ENCODE measurements at regions not wholly inside any gene's neighbourhood (a gene's known extent, or its start where the extent isn't known, plus 50 kb on each side); places are given as distances from the start of the nearest gene placed in this dataset.

DNA sequence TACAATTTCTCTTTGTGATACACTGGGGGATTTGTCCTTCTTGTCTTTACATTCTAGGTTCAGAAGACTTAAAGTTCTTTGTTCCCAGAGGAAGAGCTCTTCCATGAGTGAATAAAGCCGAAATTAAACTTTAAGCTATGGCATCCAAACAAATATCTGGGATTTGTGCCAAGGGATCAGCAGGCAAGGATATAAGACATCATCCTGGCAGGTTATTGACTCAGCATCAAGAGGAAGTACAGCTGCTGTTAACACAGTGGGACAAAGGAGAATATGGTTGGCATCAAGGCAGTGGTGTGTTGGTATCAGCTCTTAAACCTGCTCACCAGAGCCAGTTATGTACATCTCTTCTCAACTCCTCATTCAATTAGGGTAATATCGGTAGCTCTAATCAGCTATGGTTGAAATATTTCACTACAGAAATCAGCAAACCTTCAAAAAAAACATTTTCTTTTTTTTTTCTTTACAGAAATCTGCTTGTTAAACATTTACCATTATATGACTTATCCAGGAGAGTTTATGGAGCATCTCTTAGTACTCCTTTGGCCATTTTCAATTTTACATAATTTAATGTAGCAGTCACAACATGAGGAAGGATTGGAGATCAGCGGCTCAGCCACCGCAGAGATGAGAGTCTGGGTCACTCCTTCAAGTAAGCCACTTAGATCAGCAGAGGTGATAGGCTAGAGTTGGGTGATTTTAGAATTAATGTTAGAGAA, 1198.6 kb upstream of the EPHA6 start:
- ChIA-PET RAD21 (ENCODE audit: low non-redundant PET in 1 of 2, low total read pairs in 2 of 2, uncharacterized antibody in 2 of 2, unreplicated experiment in 2 of 2) (no interaction called here), POLR2A (no interaction called here), CTCF (no interaction called here)
- no peak overlapping the region for H3K27ac ChIP-seq (ENCODE audit: low read depth, low read length)
- intact Hi-C loops (cut with micrococcal nuclease), result no loop called here
- H3K9ac ChIP-seq (ENCODE audit: low read length), result no peak overlapping the region
- no peak overlapping the region for H3K4me3 ChIP-seq (replicated peaks in 1 of 2; ENCODE audit: low read depth in 1 of 2, low read length in 2 of 2)
- H3K9me3 ChIP-seq (ENCODE audit: control insufficient read depth in 1 of 2, insufficient read depth in 1 of 2, low read depth in 1 of 2, low read length in 2 of 2), result peaks cover 0 to 9% of the 10 kb centered on the region in 2 experiments; a peak in 2 of 4 replicates
- no peaks in the 10 kb centered on the region for H3K79me2 ChIP-seq (ENCODE audit: insufficient read depth, low read length)
- H2AFZ ChIP-seq (ENCODE audit: low read depth, low read length, poor library complexity, severe bottlenecking), result no peak overlapping the region
- H3K36me3 ChIP-seq (ENCODE audit: control insufficient read depth in 1 of 2, insufficient read depth in 2 of 2, low read length in 2 of 2), result no peaks in the 10 kb centered on the region
- H4K20me1 ChIP-seq (ENCODE audit: insufficient read depth), result no peaks in the 10 kb centered on the region
- BruUV-seq (replicated peaks), result no TSS peak
- no peaks in the 10 kb centered on the region for H3K4me1 ChIP-seq (ENCODE audit: control insufficient read depth in 1 of 2, insufficient read depth in 2 of 2, low read length in 2 of 2)
- DNase-seq (ENCODE audit: low read depth, low spot score) (no peak), ATAC-seq (no peak)
- no peak overlapping the region for H3K4me2 ChIP-seq (ENCODE audit: low read length)
- TF ChIP-seq POLR2AphosphoS5 (IDR thresholded peaks at IDR 0.05; ENCODE audit: low read depth, low read length) (no peak), TCF7L2 (IDR thresholded peaks at IDR 0.05; ENCODE audit: borderline replicate concordance, extremely low read depth, insufficient read depth, insufficient read length) (no peak), SRF (IDR thresholded peaks at IDR 0.05; ENCODE audit: low read depth) (no peak)
- H3K9me2 ChIP-seq (ENCODE audit: insufficient read depth), result no peaks in the 10 kb centered on the region
- no peaks in the 10 kb centered on the region for H3K27me3 ChIP-seq (ENCODE audit: insufficient read depth, low read length)

DNA sequence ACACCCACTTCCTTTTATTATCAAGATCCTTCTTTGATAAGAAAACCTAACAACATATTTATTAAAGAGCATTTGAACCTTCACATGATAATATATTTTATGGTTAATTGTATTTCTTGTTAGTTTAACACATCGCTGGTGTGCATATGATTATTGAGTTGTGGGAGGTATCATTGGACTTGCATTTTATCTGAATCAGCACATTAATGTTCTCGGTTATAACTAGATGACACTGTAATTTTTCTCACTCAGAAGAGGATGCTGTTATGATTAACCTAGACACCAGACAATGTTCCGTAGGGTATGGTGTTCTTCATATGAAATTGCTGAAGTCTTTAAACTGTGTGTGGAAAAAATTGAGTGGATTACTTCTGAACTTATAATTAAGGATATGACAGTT, 1188.3 kb upstream of the EPHA6 start:
- no TSS peak for BruUV-seq (replicated peaks)
- RAD21 ChIA-PET (ENCODE audit: low non-redundant PET in 1 of 2, low total read pairs in 2 of 2, uncharacterized antibody in 2 of 2, unreplicated experiment in 2 of 2), result no interaction called here
- POLR2A ChIA-PET, result no interaction called here
- no peak overlapping the region for H3K4me2 ChIP-seq (ENCODE audit: low read length)
- TF ChIP-seq, protein P1, sequence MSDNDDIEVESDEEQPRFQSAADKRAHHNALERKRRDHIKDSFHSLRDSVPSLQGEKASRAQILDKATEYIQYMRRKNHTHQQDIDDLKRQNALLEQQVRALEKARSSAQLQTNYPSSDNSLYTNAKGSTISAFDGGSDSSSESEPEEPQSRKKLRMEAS (IDR thresholded peaks at IDR 0.05), result no peak
- TF ChIP-seq, protein P2, sequence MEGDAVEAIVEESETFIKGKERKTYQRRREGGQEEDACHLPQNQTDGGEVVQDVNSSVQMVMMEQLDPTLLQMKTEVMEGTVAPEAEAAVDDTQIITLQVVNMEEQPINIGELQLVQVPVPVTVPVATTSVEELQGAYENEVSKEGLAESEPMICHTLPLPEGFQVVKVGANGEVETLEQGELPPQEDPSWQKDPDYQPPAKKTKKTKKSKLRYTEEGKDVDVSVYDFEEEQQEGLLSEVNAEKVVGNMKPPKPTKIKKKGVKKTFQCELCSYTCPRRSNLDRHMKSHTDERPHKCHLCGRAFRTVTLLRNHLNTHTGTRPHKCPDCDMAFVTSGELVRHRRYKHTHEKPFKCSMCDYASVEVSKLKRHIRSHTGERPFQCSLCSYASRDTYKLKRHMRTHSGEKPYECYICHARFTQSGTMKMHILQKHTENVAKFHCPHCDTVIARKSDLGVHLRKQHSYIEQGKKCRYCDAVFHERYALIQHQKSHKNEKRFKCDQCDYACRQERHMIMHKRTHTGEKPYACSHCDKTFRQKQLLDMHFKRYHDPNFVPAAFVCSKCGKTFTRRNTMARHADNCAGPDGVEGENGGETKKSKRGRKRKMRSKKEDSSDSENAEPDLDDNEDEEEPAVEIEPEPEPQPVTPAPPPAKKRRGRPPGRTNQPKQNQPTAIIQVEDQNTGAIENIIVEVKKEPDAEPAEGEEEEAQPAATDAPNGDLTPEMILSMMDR (IDR thresholded peaks at IDR 0.05 in 2 of 3, conservative IDR thresholded peaks at IDR 0.05 in 1 of 3; ENCODE audit: borderline replicate concordance in 1 of 3, insufficient read depth in 1 of 3, low read depth in 2 of 3, low read length in 2 of 3), result no peak
- TF ChIP-seq SIN3A (IDR thresholded peaks at IDR 0.05; ENCODE audit: low read depth) (no peak), ZFX (IDR thresholded peaks at IDR 0.05) (no peak), SRF (IDR thresholded peaks at IDR 0.05; ENCODE audit: low read depth) (no peak), RAD21 (IDR thresholded peaks at IDR 0.05; ENCODE audit: low read depth) (no peak), JUND (IDR thresholded peaks at IDR 0.05) (no peak), TCF7L2 (IDR thresholded peaks at IDR 0.05; ENCODE audit: borderline replicate concordance, extremely low read depth, insufficient read depth, insufficient read length) (no peak), FOSL1 (IDR thresholded peaks at IDR 0.05; ENCODE audit: low read depth) (no peak), ELF1 (IDR thresholded peaks at IDR 0.05; ENCODE audit: borderline replicate concordance, low read depth) (no peak), ZNF274 (IDR thresholded peaks at IDR 0.05; ENCODE audit: low read depth, low read length) (no peak), POLR2A (IDR thresholded peaks at IDR 0.05; ENCODE audit: borderline replicate concordance, extremely low read depth, insufficient read depth, insufficient read length) (no peak), EGR1 (IDR thresholded peaks at IDR 0.05; ENCODE audit: low read depth) (no peak), EZH2 (IDR thresholded peaks at IDR 0.05) (no peak)
- TF ChIP-seq, protein P3, sequence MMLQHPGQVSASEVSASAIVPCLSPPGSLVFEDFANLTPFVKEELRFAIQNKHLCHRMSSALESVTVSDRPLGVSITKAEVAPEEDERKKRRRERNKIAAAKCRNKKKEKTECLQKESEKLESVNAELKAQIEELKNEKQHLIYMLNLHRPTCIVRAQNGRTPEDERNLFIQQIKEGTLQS (IDR thresholded peaks at IDR 0.05), result no peak
- DNase-seq (ENCODE audit: low read depth, low spot score) (no peak), ATAC-seq (no peak)
- H3K9ac ChIP-seq (ENCODE audit: low read length), result no peak overlapping the region
- no peak overlapping the region for H3K27ac ChIP-seq (ENCODE audit: low read depth, low read length)
- no peaks in the 10 kb centered on the region for H3K9me2 ChIP-seq (ENCODE audit: insufficient read depth)
- H3K36me3 ChIP-seq (ENCODE audit: control insufficient read depth in 1 of 2, insufficient read depth in 2 of 2, low read length in 2 of 2), result no peaks in the 10 kb centered on the region
- H3K79me2 ChIP-seq (ENCODE audit: insufficient read depth, low read length), result no peaks in the 10 kb centered on the region
- no peaks in the 10 kb centered on the region for H3K4me1 ChIP-seq (ENCODE audit: control insufficient read depth in 1 of 2, insufficient read depth in 2 of 2, low read length in 2 of 2)
- peaks cover 3 to 18% of the 10 kb centered on the region in 2 experiments; a peak in 2 of 4 replicates for H3K9me3 ChIP-seq (ENCODE audit: control insufficient read depth in 1 of 2, insufficient read depth in 1 of 2, low read depth in 1 of 2, low read length in 2 of 2)
- no peaks in the 10 kb centered on the region for H4K20me1 ChIP-seq (ENCODE audit: insufficient read depth)
- H3K27me3 ChIP-seq (ENCODE audit: insufficient read depth, low read length), result no peaks in the 10 kb centered on the region
- intact Hi-C loops (cut with micrococcal nuclease), result no loop called here
- no peak overlapping the region for H3K4me3 ChIP-seq (replicated peaks in 1 of 2; ENCODE audit: low read depth in 1 of 2, low read length in 2 of 2)
- CTCF ChIA-PET, result no interaction called here
- no peak overlapping the region for H2AFZ ChIP-seq (ENCODE audit: low read depth, low read length, poor library complexity, severe bottlenecking)
